H1 (cell line): ENCODE measurements at regions not wholly inside any gene's neighbourhood (a gene's known extent, or its start where the extent isn't known, plus 50 kb on each side); places are given as distances from the start of the nearest gene placed in this dataset.

Experiments used
- BACH1 ChIP-seq: IDR thresholded peaks from 2 replicates; pipeline ENCODE4 v1.6.1; 2012; ENCODE audit warnings: low read length, improper control_type of control experiment
- BCL11A ChIP-seq, 2 experiments: IDR thresholded peaks; one replicate each; pipeline ENCODE4 v1.6.1; 2011; ENCODE audit warnings: low read depth in 2 of 2, low read length in 2 of 2, mild to moderate bottlenecking in 2 of 2
- EZH2 ChIP-seq: fragments of 200-600 bp; sonication (generic); IDR thresholded peaks from 2 replicates; pipeline ENCODE4 v1.7.1; 2012; ENCODE audit warnings: low read depth, mild to moderate bottlenecking, moderate library complexity, low read length, inconsistent platforms; ENCODE audit not compliant: severe bottlenecking
- NRF1 ChIP-seq: IDR thresholded peaks from 2 replicates; pipeline ENCODE4 v1.6.1; 2011; ENCODE audit warnings: mild to moderate bottlenecking, low read depth, low read length, improper control_type of control experiment
- POLR2AphosphoS5 ChIP-seq: IDR thresholded peaks from 2 replicates; pipeline ENCODE4 v1.6.1; 2011; ENCODE audit warnings: low read depth, low read length
- POU5F1 ChIP-seq: IDR thresholded peaks from 2 replicates; pipeline ENCODE4 v1.6.1; 2011; ENCODE audit warnings: low read depth, mild to moderate bottlenecking, low read length, moderate library complexity
- RAD21 ChIP-seq, 2 experiments: IDR thresholded peaks in 1 of 2; conservative IDR thresholded peaks in 1 of 2; 2 replicates each; pipeline ENCODE4 v1.6.1; 2011; ENCODE audit warnings: low read depth in 2 of 2, low read length in 2 of 2, improper control_type of control experiment in 1 of 2, inconsistent platforms in 1 of 2, mild to moderate bottlenecking in 1 of 2, moderate library complexity in 1 of 2
- SUZ12 ChIP-seq: fragments of 200-600 bp; sonication (generic); IDR thresholded peaks from 2 replicates; pipeline ENCODE4 v1.6.1; 2012; ENCODE audit warnings: mild to moderate bottlenecking, inconsistent platforms, low read length, moderate library complexity, mixed read lengths
- TAF1 ChIP-seq: IDR thresholded peaks from 2 replicates; pipeline ENCODE4 v1.6.1; 2011; ENCODE audit warnings: mild to moderate bottlenecking, low read depth, low read length
- YY1 ChIP-seq: IDR thresholded peaks from 2 replicates; pipeline ENCODE4 v1.6.1; 2011; ENCODE audit warnings: low read depth, mild to moderate bottlenecking, low read length
- TF ChIP-seq, protein P1 (sequence below): fragments of 300-600 bp; sonication (generic); IDR thresholded peaks from 2 replicates; pipeline ENCODE4 v1.7.1; 2012; ENCODE audit warnings: low read length, moderate library complexity, mild to moderate bottlenecking, inconsistent platforms; ENCODE audit not compliant: insufficient replicate concordance

DNA sequence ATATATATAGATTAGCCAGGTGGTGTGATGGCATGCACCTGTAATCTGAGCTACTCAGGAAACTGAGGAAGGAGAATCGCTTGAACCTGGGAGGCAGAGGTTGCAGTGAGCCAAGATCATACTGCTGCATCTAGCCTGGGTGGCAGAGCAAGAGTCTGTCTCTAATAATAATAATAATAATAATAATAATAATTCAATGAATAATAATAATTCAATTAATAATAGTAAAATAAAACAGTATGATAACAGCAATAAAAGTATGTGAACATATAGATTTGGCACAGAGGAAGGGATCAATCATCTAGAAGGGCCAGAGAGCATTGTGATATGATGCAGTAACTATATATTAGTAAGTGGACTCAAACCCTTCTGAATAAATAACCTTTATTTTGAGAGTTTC lies 314.5 kb upstream of the COL8A1 start (continued):
- TF ChIP-seq, protein P1, sequence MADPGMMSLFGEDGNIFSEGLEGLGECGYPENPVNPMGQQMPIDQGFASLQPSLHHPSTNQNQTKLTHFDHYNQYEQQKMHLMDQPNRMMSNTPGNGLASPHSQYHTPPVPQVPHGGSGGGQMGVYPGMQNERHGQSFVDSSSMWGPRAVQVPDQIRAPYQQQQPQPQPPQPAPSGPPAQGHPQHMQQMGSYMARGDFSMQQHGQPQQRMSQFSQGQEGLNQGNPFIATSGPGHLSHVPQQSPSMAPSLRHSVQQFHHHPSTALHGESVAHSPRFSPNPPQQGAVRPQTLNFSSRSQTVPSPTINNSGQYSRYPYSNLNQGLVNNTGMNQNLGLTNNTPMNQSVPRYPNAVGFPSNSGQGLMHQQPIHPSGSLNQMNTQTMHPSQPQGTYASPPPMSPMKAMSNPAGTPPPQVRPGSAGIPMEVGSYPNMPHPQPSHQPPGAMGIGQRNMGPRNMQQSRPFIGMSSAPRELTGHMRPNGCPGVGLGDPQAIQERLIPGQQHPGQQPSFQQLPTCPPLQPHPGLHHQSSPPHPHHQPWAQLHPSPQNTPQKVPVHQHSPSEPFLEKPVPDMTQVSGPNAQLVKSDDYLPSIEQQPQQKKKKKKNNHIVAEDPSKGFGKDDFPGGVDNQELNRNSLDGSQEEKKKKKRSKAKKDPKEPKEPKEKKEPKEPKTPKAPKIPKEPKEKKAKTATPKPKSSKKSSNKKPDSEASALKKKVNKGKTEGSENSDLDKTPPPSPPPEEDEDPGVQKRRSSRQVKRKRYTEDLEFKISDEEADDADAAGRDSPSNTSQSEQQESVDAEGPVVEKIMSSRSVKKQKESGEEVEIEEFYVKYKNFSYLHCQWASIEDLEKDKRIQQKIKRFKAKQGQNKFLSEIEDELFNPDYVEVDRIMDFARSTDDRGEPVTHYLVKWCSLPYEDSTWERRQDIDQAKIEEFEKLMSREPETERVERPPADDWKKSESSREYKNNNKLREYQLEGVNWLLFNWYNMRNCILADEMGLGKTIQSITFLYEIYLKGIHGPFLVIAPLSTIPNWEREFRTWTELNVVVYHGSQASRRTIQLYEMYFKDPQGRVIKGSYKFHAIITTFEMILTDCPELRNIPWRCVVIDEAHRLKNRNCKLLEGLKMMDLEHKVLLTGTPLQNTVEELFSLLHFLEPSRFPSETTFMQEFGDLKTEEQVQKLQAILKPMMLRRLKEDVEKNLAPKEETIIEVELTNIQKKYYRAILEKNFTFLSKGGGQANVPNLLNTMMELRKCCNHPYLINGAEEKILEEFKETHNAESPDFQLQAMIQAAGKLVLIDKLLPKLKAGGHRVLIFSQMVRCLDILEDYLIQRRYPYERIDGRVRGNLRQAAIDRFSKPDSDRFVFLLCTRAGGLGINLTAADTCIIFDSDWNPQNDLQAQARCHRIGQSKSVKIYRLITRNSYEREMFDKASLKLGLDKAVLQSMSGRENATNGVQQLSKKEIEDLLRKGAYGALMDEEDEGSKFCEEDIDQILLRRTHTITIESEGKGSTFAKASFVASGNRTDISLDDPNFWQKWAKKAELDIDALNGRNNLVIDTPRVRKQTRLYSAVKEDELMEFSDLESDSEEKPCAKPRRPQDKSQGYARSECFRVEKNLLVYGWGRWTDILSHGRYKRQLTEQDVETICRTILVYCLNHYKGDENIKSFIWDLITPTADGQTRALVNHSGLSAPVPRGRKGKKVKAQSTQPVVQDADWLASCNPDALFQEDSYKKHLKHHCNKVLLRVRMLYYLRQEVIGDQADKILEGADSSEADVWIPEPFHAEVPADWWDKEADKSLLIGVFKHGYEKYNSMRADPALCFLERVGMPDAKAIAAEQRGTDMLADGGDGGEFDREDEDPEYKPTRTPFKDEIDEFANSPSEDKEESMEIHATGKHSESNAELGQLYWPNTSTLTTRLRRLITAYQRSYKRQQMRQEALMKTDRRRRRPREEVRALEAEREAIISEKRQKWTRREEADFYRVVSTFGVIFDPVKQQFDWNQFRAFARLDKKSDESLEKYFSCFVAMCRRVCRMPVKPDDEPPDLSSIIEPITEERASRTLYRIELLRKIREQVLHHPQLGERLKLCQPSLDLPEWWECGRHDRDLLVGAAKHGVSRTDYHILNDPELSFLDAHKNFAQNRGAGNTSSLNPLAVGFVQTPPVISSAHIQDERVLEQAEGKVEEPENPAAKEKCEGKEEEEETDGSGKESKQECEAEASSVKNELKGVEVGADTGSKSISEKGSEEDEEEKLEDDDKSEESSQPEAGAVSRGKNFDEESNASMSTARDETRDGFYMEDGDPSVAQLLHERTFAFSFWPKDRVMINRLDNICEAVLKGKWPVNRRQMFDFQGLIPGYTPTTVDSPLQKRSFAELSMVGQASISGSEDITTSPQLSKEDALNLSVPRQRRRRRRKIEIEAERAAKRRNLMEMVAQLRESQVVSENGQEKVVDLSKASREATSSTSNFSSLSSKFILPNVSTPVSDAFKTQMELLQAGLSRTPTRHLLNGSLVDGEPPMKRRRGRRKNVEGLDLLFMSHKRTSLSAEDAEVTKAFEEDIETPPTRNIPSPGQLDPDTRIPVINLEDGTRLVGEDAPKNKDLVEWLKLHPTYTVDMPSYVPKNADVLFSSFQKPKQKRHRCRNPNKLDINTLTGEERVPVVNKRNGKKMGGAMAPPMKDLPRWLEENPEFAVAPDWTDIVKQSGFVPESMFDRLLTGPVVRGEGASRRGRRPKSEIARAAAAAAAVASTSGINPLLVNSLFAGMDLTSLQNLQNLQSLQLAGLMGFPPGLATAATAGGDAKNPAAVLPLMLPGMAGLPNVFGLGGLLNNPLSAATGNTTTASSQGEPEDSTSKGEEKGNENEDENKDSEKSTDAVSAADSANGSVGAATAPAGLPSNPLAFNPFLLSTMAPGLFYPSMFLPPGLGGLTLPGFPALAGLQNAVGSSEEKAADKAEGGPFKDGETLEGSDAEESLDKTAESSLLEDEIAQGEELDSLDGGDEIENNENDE: no peak
- TF ChIP-seq YY1 (no peak), TAF1 (no peak), BCL11A (IDR thresholded peaks at IDR 0.05; ENCODE audit: low read depth in 2 of 2, low read length in 2 of 2) (no peak), EZH2 (no peak), RAD21 (IDR thresholded peaks at IDR 0.05 in 1 of 2, conservative IDR thresholded peaks at IDR 0.05 in 1 of 2; ENCODE audit: low read depth in 2 of 2, low read length in 2 of 2) (no peak), POU5F1 (no peak), SUZ12 (no peak), BACH1 (no peak), NRF1 (no peak), POLR2AphosphoS5 (no peak)
